ENCODE measurements at regions not wholly inside any gene's neighbourhood (a gene's known extent, or its start where the extent isn't known, plus 50 kb on each side); places are given as distances from the start of the nearest gene placed in this dataset.

GRCh38 chr17:77399319-77399957 is 258.7 kb downstream of the SEC14L1 start:
- DNase-seq: no peak

DNA sequence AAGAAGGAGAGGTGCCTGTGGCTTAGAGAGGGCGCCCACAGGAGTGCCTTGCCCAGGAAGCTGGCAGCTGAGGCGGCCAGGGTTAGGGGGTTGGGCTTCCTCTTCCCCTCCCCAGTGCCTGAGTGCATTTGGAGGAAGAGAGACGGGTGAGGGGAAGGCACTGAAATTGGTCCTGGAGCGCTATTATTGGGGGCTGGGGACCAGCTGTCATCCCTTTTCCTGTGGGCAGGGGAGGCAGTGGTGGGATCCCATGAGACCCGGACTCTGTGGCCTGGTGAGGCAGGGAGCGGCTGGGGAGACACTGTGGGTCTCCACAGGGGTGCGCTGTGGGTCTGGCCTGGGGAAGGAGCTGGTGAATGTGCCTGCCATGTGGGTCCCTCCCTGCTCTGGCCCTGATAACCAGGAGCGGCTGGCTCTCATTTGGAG is 259.7 kb downstream of the SEC14L1 start:
- DNase-seq: no peak

- DNase-seq: no peak
Observed at GRCh38 chr17:77402159-77402731, 261.5 kb downstream of the SEC14L1 start.

GRCh38 chr17:77403854-77404253 is 263.1 kb downstream of the SEC14L1 start:
- DNase-seq: no peak

GRCh38 chr17:77404812-77405581 is 264.2 kb downstream of the SEC14L1 start:
- DNase-seq: no peak

DNA sequence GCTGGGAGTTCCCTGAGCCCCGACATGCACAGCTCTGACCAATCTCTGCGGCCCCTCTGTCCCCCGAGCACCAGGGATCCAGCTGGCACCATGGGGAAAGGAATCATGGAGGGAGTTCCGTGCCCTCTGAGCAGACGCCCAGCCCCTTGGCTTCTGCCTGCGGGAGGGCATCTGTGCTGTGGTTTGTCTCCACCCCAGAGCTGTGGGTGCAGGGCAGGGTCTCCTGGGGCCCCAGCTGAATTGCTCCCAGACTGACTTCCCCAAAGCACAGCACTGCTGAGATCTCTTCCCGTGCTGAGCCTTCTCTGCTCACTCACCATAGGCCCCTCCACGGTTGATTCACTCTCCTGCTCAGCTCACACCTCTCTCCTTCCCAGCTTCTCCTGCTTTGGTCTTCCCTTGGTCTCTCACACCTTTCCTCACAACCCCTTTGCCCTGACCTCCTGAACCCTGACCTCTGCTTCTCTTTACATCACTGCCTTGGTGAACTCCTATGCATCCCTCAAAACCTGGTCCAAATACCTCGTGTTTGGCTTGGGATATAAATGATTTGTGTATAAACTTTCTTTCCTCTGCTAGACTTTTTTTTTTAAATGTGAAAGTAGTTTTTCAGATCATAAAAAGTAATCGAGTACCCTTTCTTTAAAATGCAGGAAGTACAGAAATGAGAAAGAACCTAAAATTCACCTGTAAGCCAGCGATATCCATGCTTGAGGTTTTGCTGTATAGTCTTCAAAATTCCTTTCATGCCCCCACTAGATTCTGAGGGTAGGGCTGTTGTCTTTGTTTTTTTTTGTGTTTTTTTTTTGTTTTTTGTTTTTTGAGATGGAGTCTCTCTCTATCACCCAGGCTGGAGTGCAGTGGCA is 265.3 kb downstream of the SEC14L1 start:
- DNase-seq: no peak

- DNase-seq: no peak
Observed at GRCh38 chr17:77407321-77408277, 266.8 kb downstream of the SEC14L1 start.

- no peak for DNase-seq
Observed at GRCh38 chr17:77408284-77408683, 267.5 kb downstream of the SEC14L1 start.

GRCh38 chr17:77409282-77410161 is 268.8 kb downstream of the SEC14L1 start:
- no peak for DNase-seq

GRCh38 chr17:77410470-77410869 is 269.7 kb downstream of the SEC14L1 start:
- DNase-seq: no peak

DNA sequence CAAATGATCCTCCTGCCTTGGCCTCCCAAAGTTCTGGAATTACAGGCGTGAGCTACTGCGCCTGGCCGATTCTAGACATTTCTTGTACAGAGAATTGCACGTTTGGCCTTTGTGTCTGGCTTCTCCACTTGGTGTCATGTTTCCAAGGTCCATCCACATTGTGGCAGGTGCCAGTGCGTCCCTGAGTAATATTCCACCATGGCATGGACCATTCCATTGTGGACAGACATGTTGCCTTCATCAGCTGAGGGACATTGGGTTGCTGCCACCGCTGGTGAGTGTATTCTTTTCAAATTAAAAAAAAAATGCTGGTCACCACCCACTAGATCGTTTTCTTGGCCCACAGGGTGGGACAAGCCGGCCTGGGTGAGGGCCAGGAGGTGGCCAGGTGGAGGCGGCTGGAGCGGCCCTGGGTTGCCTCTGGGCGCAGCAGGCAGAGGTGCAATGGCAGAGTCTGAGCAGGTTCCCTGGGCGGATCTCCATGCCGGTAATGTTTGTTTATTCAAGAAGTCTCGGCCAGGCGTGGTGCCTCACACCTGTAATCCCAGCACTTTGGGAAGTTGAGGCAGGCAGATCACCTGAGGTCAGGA is 274.1 kb downstream of the SEC14L1 start:
- DNase-seq: no peak

- DNase-seq: no peak
Observed at GRCh38 chr17:77416105-77416713, 275.4 kb downstream of the SEC14L1 start.

DNA sequence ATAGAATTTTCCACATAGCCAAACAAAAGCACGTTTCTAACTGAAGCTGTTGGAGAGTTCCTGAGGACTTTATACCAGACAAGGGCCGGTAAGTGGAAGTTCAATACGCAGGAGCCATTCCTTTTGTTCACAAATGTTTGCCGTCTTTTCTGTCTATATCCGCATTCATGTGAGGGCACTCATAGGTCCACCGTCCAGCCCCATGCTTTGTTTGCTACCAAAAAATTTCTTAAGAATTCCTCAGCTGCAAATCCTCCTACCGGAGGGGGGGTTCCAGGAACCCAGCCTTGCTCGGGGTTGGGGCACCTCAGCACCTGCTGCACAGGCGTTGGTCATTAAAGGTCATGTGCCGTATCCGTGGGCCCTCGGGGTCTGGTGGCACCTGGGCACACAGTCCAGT is 276.8 kb downstream of the SEC14L1 start:
- DNase-seq: no peak

- no peak for DNase-seq
Observed at GRCh38 chr17:77418609-77419008, 277.8 kb downstream of the SEC14L1 start.

- DNase-seq: no peak
Observed at GRCh38 chr17:77419095-77419494, 278.3 kb downstream of the SEC14L1 start.

- peak; percentile 13 for DNase-seq
Observed at GRCh38 chr17:77419547-77420094, 278.9 kb downstream of the SEC14L1 start.

GRCh38 chr17:77420095-77420803 is 279.5 kb downstream of the SEC14L1 start:
- DNase-seq: no peak

GRCh38 chr17:77420804-77421629 is 280.2 kb downstream of the SEC14L1 start:
- peak; percentile 64 for DNase-seq

Measured in NCI-H748 treated with DMSO at 0.1 percent for 48 hours (cell line).